Fibroblast of skin of back (primary cell): ENCODE measurements at regions not wholly inside any gene's neighbourhood (a gene's known extent, or its start where the extent isn't known, plus 50 kb on each side); places are given as distances from the start of the nearest gene placed in this dataset.
"Not testable (repeated sequence)": the region's sequence is repeated elsewhere in the genome, so short reads cannot be mapped to it uniquely, and the experiment has no call there.

Source experiments
- DNase-seq: peaks from one replicate; pipeline ENCODE4 v3.0.0-alpha.2; 2013

- DNase-seq = no peak
Measured at GRCh38 chr5:62964428-62964827, 385.8 kb downstream of the LRRC70 start.

GRCh38 chr5:62960781-62961180 lies 382.2 kb downstream of the LRRC70 start:
- DNase-seq = no peak

- DNase-seq = no peak
Measured at GRCh38 chr5:62956597-62956996, 378.0 kb downstream of the LRRC70 start.

- no peak for DNase-seq
Measured at GRCh38 chr5:62954578-62954977, 376.0 kb downstream of the LRRC70 start.

GRCh38 chr5:62948301-62948700 lies 369.7 kb downstream of the LRRC70 start:
- DNase-seq = no peak

- no peak for DNase-seq
Measured at GRCh38 chr5:62942384-62942783, 363.8 kb downstream of the LRRC70 start.

GRCh38 chr5:62938927-62939326 lies 360.3 kb downstream of the LRRC70 start:
- DNase-seq = peak; percentile 20

- peak; percentile 40 for DNase-seq
Measured at GRCh38 chr5:62937661-62938558, 359.3 kb downstream of the LRRC70 start.

- no peak for DNase-seq
Measured at GRCh38 chr5:62935660-62936059, 357.0 kb downstream of the LRRC70 start.

- DNase-seq = no peak
Measured at GRCh38 chr5:62934319-62934718, 355.7 kb downstream of the LRRC70 start.

GRCh38 chr5:62933261-62933660 lies 354.6 kb downstream of the LRRC70 start:
- no peak for DNase-seq

- DNase-seq = no peak
Measured at GRCh38 chr5:62931153-62931950, 352.7 kb downstream of the LRRC70 start.

GRCh38 chr5:62922191-62922590 lies 343.6 kb downstream of the LRRC70 start:
- no peak for DNase-seq

- DNase-seq = no peak
Measured at GRCh38 chr5:62920856-62921255, 342.2 kb downstream of the LRRC70 start.

GRCh38 chr5:62909326-62909725 lies 330.7 kb downstream of the LRRC70 start:
- no peak for DNase-seq

GRCh38 chr5:62902126-62902525 lies 323.5 kb downstream of the LRRC70 start:
- DNase-seq = no peak

GRCh38 chr5:62900976-62901375 lies 322.4 kb downstream of the LRRC70 start:
- DNase-seq = no peak

- DNase-seq = no peak
Measured at GRCh38 chr5:62896121-62896893, 317.7 kb downstream of the LRRC70 start.

- no peak for DNase-seq
Measured at GRCh38 chr5:62886603-62887315, 308.1 kb downstream of the LRRC70 start.

GRCh38 chr5:62837330-62837729 lies 258.7 kb downstream of the LRRC70 start:
- not testable (repeated sequence) for DNase-seq

GRCh38 chr5:62829604-62829986 lies 251.0 kb downstream of the LRRC70 start:
- no peak for DNase-seq
